Jurkat, Clone E6-1 (cell line): ENCODE measurements at regions not wholly inside any gene's neighbourhood (a gene's known extent, or its start where the extent isn't known, plus 50 kb on each side); places are given as distances from the start of the nearest gene placed in this dataset.

ENCODE experiments used
- DNase-seq: peaks from one replicate; pipeline ENCODE4 v3.0.0-alpha.2; 2011; ENCODE audit warnings: low read depth, low spot score
- H3K4me3 ChIP-seq: 2 replicates; pipeline ENCODE4 v1.5.1; 2011; ENCODE audit warnings: mild to moderate bottlenecking, low read length, control low read depth, moderate library complexity

DNA sequence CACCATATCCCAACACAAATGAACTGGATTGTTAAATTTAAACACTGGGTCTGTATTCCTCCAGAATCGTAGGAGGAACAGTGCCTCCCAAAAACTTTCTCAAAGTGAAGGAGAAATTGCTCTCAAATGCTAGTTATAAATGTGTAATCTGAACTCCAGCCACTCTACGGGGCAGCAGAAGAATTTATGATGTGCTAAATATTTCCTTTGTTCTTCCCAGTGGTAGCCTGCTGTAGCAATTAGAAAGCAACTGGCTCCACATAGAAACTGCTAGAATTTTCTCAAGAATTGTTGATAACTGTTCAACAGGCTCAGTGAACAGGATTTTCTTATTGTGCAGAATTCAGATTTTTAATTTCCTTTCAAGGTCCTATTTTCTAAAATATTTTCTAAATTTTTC lies 49.8 kb upstream of the EYA4 start:
- H3K4me3 ChIP-seq = no peak overlapping the region
- no peak for DNase-seq
